Vagina (tissue), 2 donors: ENCODE measurements at regions not wholly inside any gene's neighbourhood (a gene's known extent, or its start where the extent isn't known, plus 50 kb on each side); places are given as distances from the start of the nearest gene placed in this dataset.
"Not testable (repeated sequence)": the region's sequence is repeated elsewhere in the genome, so short reads cannot be mapped to it uniquely, and the experiment has no call there.

Experiments
- DNase-seq, 2 donors: peaks; one replicate each; pipeline ENCODE4 v3.0.0-alpha.2; 2017; ENCODE audit errors: extremely low spot score in 2 of 2
- H3K27ac ChIP-seq: fragments of 200-600 bp; sonication (generic); one replicate; pipeline ENCODE4 v1.5.1; 2019
- H3K27me3 ChIP-seq: fragments of 200-600 bp; sonication (generic); one replicate; pipeline ENCODE4 v1.5.1; 2019
- H3K36me3 ChIP-seq, 2 donors: fragments of 200-600 bp; sonication (generic); one replicate each; pipeline ENCODE4 v1.5.1; 2017 to 2019
- H3K4me1 ChIP-seq: fragments of 200-600 bp; sonication (generic); one replicate; pipeline ENCODE4 v1.5.1; 2019
- H3K4me3 ChIP-seq, 2 donors: fragments of 200-600 bp; sonication (generic); 1 replicate in 1 of 2; 2 replicates in 1 of 2; pipeline ENCODE4 v1.5.1; 2016 to 2019
- H3K9me3 ChIP-seq: fragments of 200-600 bp; sonication (generic); one replicate; pipeline ENCODE4 v1.5.1; 2019
- CTCF ChIP-seq, 3 experiments: fragments of 450-650 bp in 2 of 3; fragments of 200-600 bp in 1 of 3; sonication (generic) in 1 of 3; IDR thresholded peaks; one replicate each; pipeline ENCODE4 v1.5.1; 2017 to 2019; ENCODE audit warnings: antibody characterized with exemption in 3 of 3, mild to moderate bottlenecking in 2 of 3, moderate library complexity in 2 of 3
- POLR2A ChIP-seq, 2 donors: fragments of 450-650 bp; IDR thresholded peaks; one replicate each; pipeline ENCODE4 v1.6.1; 2017; ENCODE audit warnings: antibody characterized with exemption in 2 of 2, mild to moderate bottlenecking in 2 of 2, moderate library complexity in 2 of 2
- POLR2AphosphoS5 ChIP-seq, 2 donors: sonication (generic); formaldehyde crosslinking; IDR thresholded peaks; one replicate each; pipeline ENCODE4 v1.9.0; 2017; ENCODE audit warnings: antibody characterized with exemption in 2 of 2, mild to moderate bottlenecking in 2 of 2, low read depth in 1 of 2; ENCODE audit not compliant: insufficient read depth in 1 of 2
- intact Hi-C: fragments of 100-400 bp; cut with DNase I; formaldehyde crosslinking; loops from one replicate; pipeline ENCODE4 v1.15.1; 2023

GRCh38 chr5:176073996-176074571, 106.0 kb upstream of the THOC3 start:
- DNase-seq, result not testable (repeated sequence)

GRCh38 chr5:176083717-176084116, 115.6 kb upstream of the THOC3 start:
- H3K4me3 ChIP-seq, intact Hi-C loops, H3K27ac ChIP-seq, H3K4me1 ChIP-seq, H3K36me3 ChIP-seq, H3K9me3 ChIP-seq, DNase-seq, H3K27me3 ChIP-seq: not testable (repeated sequence)

More at GRCh38 chr5:176073996-176074571, 106.0 kb upstream of the THOC3 start:
- H3K27me3 ChIP-seq, H3K4me3 ChIP-seq, H3K9me3 ChIP-seq, H3K36me3 ChIP-seq, H3K4me1 ChIP-seq, intact Hi-C loops, H3K27ac ChIP-seq: not testable (repeated sequence)

- H3K27me3 ChIP-seq, H3K27ac ChIP-seq, intact Hi-C loops, H3K4me1 ChIP-seq, DNase-seq, H3K36me3 ChIP-seq, H3K4me3 ChIP-seq, H3K9me3 ChIP-seq: not testable (repeated sequence)
These were observed 135.0 kb upstream of the THOC3 start for GRCh38 chr5:176103083-176103482.

GRCh38 chr5:176112888-176113287, 125.3 kb upstream of the SIMC1 start:
- H3K4me1 ChIP-seq, H3K27me3 ChIP-seq, H3K4me3 ChIP-seq, DNase-seq, intact Hi-C loops, H3K9me3 ChIP-seq, H3K27ac ChIP-seq, H3K36me3 ChIP-seq: not testable (repeated sequence)

- H3K27ac ChIP-seq, H3K9me3 ChIP-seq, intact Hi-C loops, H3K27me3 ChIP-seq, H3K36me3 ChIP-seq, H3K4me3 ChIP-seq, H3K4me1 ChIP-seq, DNase-seq: not testable (repeated sequence)
These were observed 124.4 kb upstream of the SIMC1 start for GRCh38 chr5:176113673-176114335.

GRCh38 chr5:176114825-176115224, 123.4 kb upstream of the SIMC1 start:
- H3K4me3 ChIP-seq, H3K9me3 ChIP-seq, DNase-seq, H3K4me1 ChIP-seq, intact Hi-C loops, H3K27me3 ChIP-seq, H3K27ac ChIP-seq, H3K36me3 ChIP-seq: not testable (repeated sequence)

GRCh38 chr5:176117699-176118238, 120.5 kb upstream of the SIMC1 start:
- DNase-seq, H3K36me3 ChIP-seq, H3K4me1 ChIP-seq, intact Hi-C loops, H3K27me3 ChIP-seq, H3K9me3 ChIP-seq, H3K27ac ChIP-seq, H3K4me3 ChIP-seq: not testable (repeated sequence)

GRCh38 chr5:176122361-176122760, 115.9 kb upstream of the SIMC1 start:
- intact Hi-C loops, H3K9me3 ChIP-seq, H3K27me3 ChIP-seq, H3K4me3 ChIP-seq, H3K36me3 ChIP-seq, H3K4me1 ChIP-seq, DNase-seq, H3K27ac ChIP-seq: not testable (repeated sequence)

- H3K4me1 ChIP-seq, DNase-seq, H3K27me3 ChIP-seq, H3K4me3 ChIP-seq, H3K9me3 ChIP-seq, H3K36me3 ChIP-seq, intact Hi-C loops, H3K27ac ChIP-seq: not testable (repeated sequence)
These were observed 114.1 kb upstream of the SIMC1 start for GRCh38 chr5:176124120-176124519.

GRCh38 chr5:176131771-176132170, 106.5 kb upstream of the SIMC1 start:
- H3K36me3 ChIP-seq, result no peaks in the 10 kb centered on the region
- no peaks in the 10 kb centered on the region for H3K4me1 ChIP-seq
- no peak overlapping the region for H3K4me3 ChIP-seq
- DNase-seq, result no peak
- H3K27me3 ChIP-seq, result no peaks in the 10 kb centered on the region
- no peak for TF ChIP-seq POLR2A (IDR thresholded peaks at IDR 0.05)
- no peak for TF ChIP-seq POLR2AphosphoS5 (IDR thresholded peaks at IDR 0.05; ENCODE audit: insufficient read depth in 1 of 2, low read depth in 1 of 2)
- TF ChIP-seq CTCF (IDR thresholded peaks at IDR 0.05), result no peak
- H3K9me3 ChIP-seq, result no peaks in the 10 kb centered on the region
- intact Hi-C loops, result no loop called here
- H3K27ac ChIP-seq, result no peak overlapping the region
